ENCODE measurements at regions not wholly inside any gene's neighbourhood (a gene's known extent, or its start where the extent isn't known, plus 50 kb on each side); places are given as distances from the start of the nearest gene placed in this dataset.
A peak's percentile ranks its signal among the peaks of the same experiment; 100 is the strongest.

- Histone ChIP-seq H4K5ac (ENCODE audit: low read depth, low read length) (no peak overlapping the region), H3K9ac (ENCODE audit: low read depth, low read length) (no peak overlapping the region), H3K23ac (ENCODE audit: low read depth, low read length) (no peak overlapping the region), H3K79me1 (ENCODE audit: low read depth in 1 of 2, low read length in 2 of 2) (no peaks in the 10 kb centered on the region), H3K4me2 (ENCODE audit: low read depth, low read length) (no peak overlapping the region), H3K27ac (ENCODE audit: insufficient read depth, low read length) (no peak overlapping the region), H3K9me3 (ENCODE audit: control insufficient read depth, insufficient read depth, low read length) (peaks cover 17% of the 10 kb centered on the region), H2BK120ac (ENCODE audit: low read depth, low read length) (no peak overlapping the region), H3K4me1 (ENCODE audit: control insufficient read depth, insufficient read depth, low read length) (no peaks in the 10 kb centered on the region), H2BK5ac (ENCODE audit: low read depth, low read length, poor library complexity, severe bottlenecking) (no peak overlapping the region), H4K20me1 (ENCODE audit: insufficient read depth, low read length) (no peaks in the 10 kb centered on the region), H4K91ac (ENCODE audit: insufficient read depth, low read depth, low read length) (no peak overlapping the region), H3K36me3 (ENCODE audit: control insufficient read depth, insufficient read depth, low read length) (no peaks in the 10 kb centered on the region), H2AFZ (replicated peaks; ENCODE audit: low read length, poor library complexity) (peak overlapping the region; percentile 23), H2BK20ac (ENCODE audit: low read depth, low read length) (no peak overlapping the region), H3K4me3 (ENCODE audit: insufficient read depth, low read depth, low read length) (no peak overlapping the region), H2AK9ac (replicated peaks; ENCODE audit: low read depth, low read length, poor library complexity) (no peak overlapping the region), H3K27me3 (ENCODE audit: control insufficient read depth, insufficient read depth, low read length) (no peaks in the 10 kb centered on the region), H2BK15ac (ENCODE audit: low read depth, low read length) (no peak overlapping the region), H3K4ac (ENCODE audit: low read depth, low read length) (no peak overlapping the region), H4K8ac (ENCODE audit: low read depth in 2 of 2, low read length in 2 of 2) (no peak overlapping the region), H3K56ac (ENCODE audit: extremely low read depth, insufficient read depth, low read length) (no peak overlapping the region), H2AK5ac (ENCODE audit: low read depth, low read length) (no peak overlapping the region), H3K14ac (replicated peaks; ENCODE audit: low read depth, low read length) (no peak overlapping the region), H3K18ac (ENCODE audit: low read depth, low read length) (no peak overlapping the region), H3K9me1 (ENCODE audit: insufficient read depth, low read length) (no peaks in the 10 kb centered on the region)
- no CpG with 5 or more reads among the region's 6 CpGs for WGBS, 2 experiments (ENCODE audit: extremely low coverage in 2 of 2, insufficient read length in 1 of 2)
- intact Hi-C loops (cut with micrococcal nuclease), result no loop called here
- dilution Hi-C loops (cut with HindIII; ENCODE audit: low sequenced_read_pairs, unreplicated experiment), result no loop called here
- no peak for ATAC-seq (ENCODE audit: low read depth)
- in situ Hi-C loops (cut with MboI; ENCODE audit: low sequenced_read_pairs), result no loop called here
- ChIA-PET POLR2A (ENCODE audit: unreplicated experiment) (no interaction called here), CTCF (no interaction called here)
- BruUV-seq (replicated peaks), result no TSS peak
- DNase-seq, result no peak
- TF ChIP-seq POLR2A (IDR thresholded peaks at IDR 0.05; ENCODE audit: low read depth, low read length), result no peak
- TF ChIP-seq MXI1 (IDR thresholded peaks at IDR 0.05; ENCODE audit: borderline replicate concordance, low read depth, low read length), result no peak
- no peak for TF ChIP-seq RAD21 (IDR thresholded peaks at IDR 0.05; ENCODE audit: low read length)
- no peak for TF ChIP-seq MAFK (IDR thresholded peaks at IDR 0.05; ENCODE audit: low read depth, low read length)
- TF ChIP-seq NFE2L2 (IDR thresholded peaks at IDR 0.05; ENCODE audit: low read depth, low read length), result no peak
- TF ChIP-seq USF2 (IDR thresholded peaks at IDR 0.05; ENCODE audit: low read depth, low read length), result no peak
- TF ChIP-seq, protein P1, sequence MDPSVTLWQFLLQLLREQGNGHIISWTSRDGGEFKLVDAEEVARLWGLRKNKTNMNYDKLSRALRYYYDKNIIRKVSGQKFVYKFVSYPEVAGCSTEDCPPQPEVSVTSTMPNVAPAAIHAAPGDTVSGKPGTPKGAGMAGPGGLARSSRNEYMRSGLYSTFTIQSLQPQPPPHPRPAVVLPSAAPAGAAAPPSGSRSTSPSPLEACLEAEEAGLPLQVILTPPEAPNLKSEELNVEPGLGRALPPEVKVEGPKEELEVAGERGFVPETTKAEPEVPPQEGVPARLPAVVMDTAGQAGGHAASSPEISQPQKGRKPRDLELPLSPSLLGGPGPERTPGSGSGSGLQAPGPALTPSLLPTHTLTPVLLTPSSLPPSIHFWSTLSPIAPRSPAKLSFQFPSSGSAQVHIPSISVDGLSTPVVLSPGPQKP (IDR thresholded peaks at IDR 0.05; ENCODE audit: borderline replicate concordance, low read depth, low read length), result no peak
- no peak for TF ChIP-seq RFX5 (IDR thresholded peaks at IDR 0.05; ENCODE audit: low read depth, low read length)
- no peak for TF ChIP-seq FOS (IDR thresholded peaks at IDR 0.05; ENCODE audit: low read depth, low read length)
- no peak for TF ChIP-seq BHLHE40 (IDR thresholded peaks at IDR 0.05; ENCODE audit: low read depth, low read length)
Observed at GRCh38 chr3:25349095-25349494, 79.0 kb upstream of the RARB start.
